GM12873 (cell line): ENCODE measurements at regions not wholly inside any gene's neighbourhood (a gene's known extent, or its start where the extent isn't known, plus 50 kb on each side); places are given as distances from the start of the nearest gene placed in this dataset.

Source experiments
- CTCF ChIP-seq: IDR thresholded peaks from 2 replicates; pipeline ENCODE4 v1.5.1; 2012; ENCODE audit warnings: low read depth, mild to moderate bottlenecking, moderate library complexity, low read length, control low read depth; ENCODE audit not compliant: insufficient read depth; ENCODE audit errors: missing control alignments

- TF ChIP-seq CTCF, result no peak
Measured at GRCh38 chr4:65943076-65943475, 272.8 kb upstream of the EPHA5 start.

- no peak for TF ChIP-seq CTCF
Measured at GRCh38 chr4:65924843-65925242, 254.6 kb upstream of the EPHA5 start.

GRCh38 chr4:65923616-65924015 lies 253.3 kb upstream of the EPHA5 start:
- no peak for TF ChIP-seq CTCF

- TF ChIP-seq CTCF, result no peak
Measured at GRCh38 chr4:65921180-65921579, 250.9 kb upstream of the EPHA5 start.

- TF ChIP-seq CTCF, result no peak
Measured at GRCh38 chr4:65918872-65919271, 248.6 kb upstream of the EPHA5 start.

- TF ChIP-seq CTCF, result no peak
Measured at GRCh38 chr4:65918212-65918611, 247.9 kb upstream of the EPHA5 start.

GRCh38 chr4:65917486-65917885 lies 247.2 kb upstream of the EPHA5 start:
- TF ChIP-seq CTCF, result no peak
